T-helper 17 cell (primary cell): ENCODE measurements at regions not wholly inside any gene's neighbourhood (a gene's known extent, or its start where the extent isn't known, plus 50 kb on each side); places are given as distances from the start of the nearest gene placed in this dataset.

Source experiments
- ATAC-seq: fragments of 150-1000 bp; cut with Tn5 transposase; 2 replicates; pipeline ENCODE4 v1.10.0; 2021; ENCODE audit warnings: mild to moderate bottlenecking, moderate library complexity
- DNase-seq, 3 donors: peaks; one replicate each; pipeline versions ENCODE4 v3.0.0 to v3.0.0-alpha.2; 2020 to 2021
- H3K9me3 ChIP-seq: one replicate; pipeline ENCODE4 v1.7.0; 2013; ENCODE audit warnings: low read length, mild to moderate bottlenecking; ENCODE audit not compliant: control insufficient read depth, poor library complexity, severe bottlenecking
- H3K27ac Mint-ChIP-seq: one replicate; pipeline ENCODE4 v1.8.0; 2022; ENCODE audit warnings: mild to moderate bottlenecking, moderate library complexity, mixed read lengths
- H3K27me3 Mint-ChIP-seq: one replicate; pipeline ENCODE4 v1.8.0; 2022; ENCODE audit warnings: mixed read lengths
- H3K36me3 Mint-ChIP-seq: one replicate; pipeline ENCODE4 v1.8.0; 2022; ENCODE audit warnings: low read depth, mixed read lengths
- H3K4me1 Mint-ChIP-seq: one replicate; pipeline ENCODE4 v1.8.0; 2022; ENCODE audit warnings: mild to moderate bottlenecking, mixed read lengths
- H3K4me3 Mint-ChIP-seq: one replicate; pipeline ENCODE4 v1.8.0; 2022; ENCODE audit warnings: mild to moderate bottlenecking, moderate library complexity, mixed read lengths

- H3K4me1 Mint-ChIP-seq, result no peaks in the 10 kb centered on the region
- H3K9me3 ChIP-seq, result no peaks in the 10 kb centered on the region
- no peaks in the 10 kb centered on the region for H3K36me3 Mint-ChIP-seq
- DNase-seq (no peak), ATAC-seq (no peak)
- peaks cover 5% of the 10 kb centered on the region for H3K27me3 Mint-ChIP-seq
- no peak overlapping the region for H3K27ac Mint-ChIP-seq
- H3K4me3 Mint-ChIP-seq, result no peak overlapping the region
Observed at GRCh38 chr3:167958141-167958540, 137.6 kb downstream of the GOLIM4 start.

DNA sequence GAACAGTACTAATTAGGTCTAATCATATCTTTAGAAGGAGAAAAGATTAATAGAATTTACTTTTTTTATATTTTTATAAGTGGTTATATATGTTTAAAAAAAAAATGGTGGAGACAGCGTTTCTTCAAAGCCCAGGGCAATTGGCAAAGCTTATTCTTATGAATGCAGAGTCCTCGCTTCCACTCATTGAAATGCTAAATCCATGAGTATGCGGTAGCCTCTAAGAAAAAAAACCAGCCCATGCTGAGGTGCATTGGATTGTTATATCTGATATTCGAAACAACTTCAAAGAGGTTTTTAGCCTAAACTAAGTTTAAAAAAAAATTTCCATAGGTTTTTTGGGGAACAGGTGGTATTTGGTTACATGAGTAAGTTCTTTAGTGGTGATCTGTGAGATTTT, 142.8 kb downstream of the GOLIM4 start:
- Mint-ChIP-seq H3K27ac (no peak overlapping the region), H3K27me3 (no peaks in the 10 kb centered on the region), H3K36me3 (no peaks in the 10 kb centered on the region), H3K4me1 (no peaks in the 10 kb centered on the region), H3K4me3 (no peak overlapping the region)
- no peak for DNase-seq
- ATAC-seq, result no peak
- H3K9me3 ChIP-seq, result no peaks in the 10 kb centered on the region

GRCh38 chr3:167950212-167950611, 145.5 kb downstream of the GOLIM4 start:
- no peaks in the 10 kb centered on the region for H3K4me1 Mint-ChIP-seq
- no peak for ATAC-seq
- H3K27ac Mint-ChIP-seq, result no peak overlapping the region
- no peaks in the 10 kb centered on the region for H3K9me3 ChIP-seq
- no peak overlapping the region for H3K4me3 Mint-ChIP-seq
- no peaks in the 10 kb centered on the region for H3K27me3 Mint-ChIP-seq
- no peaks in the 10 kb centered on the region for H3K36me3 Mint-ChIP-seq
- DNase-seq, result no peak

- Mint-ChIP-seq H3K27me3 (peaks cover 24% of the 10 kb centered on the region), H3K4me3 (no peak overlapping the region), H3K36me3 (no peaks in the 10 kb centered on the region), H3K4me1 (peaks cover 3% of the 10 kb centered on the region), H3K27ac (no peak overlapping the region)
- ATAC-seq, result no peak
- no peaks in the 10 kb centered on the region for H3K9me3 ChIP-seq
- no peak for DNase-seq
Observed at GRCh38 chr3:167941234-167941995, 154.3 kb downstream of the GOLIM4 start.

DNA sequence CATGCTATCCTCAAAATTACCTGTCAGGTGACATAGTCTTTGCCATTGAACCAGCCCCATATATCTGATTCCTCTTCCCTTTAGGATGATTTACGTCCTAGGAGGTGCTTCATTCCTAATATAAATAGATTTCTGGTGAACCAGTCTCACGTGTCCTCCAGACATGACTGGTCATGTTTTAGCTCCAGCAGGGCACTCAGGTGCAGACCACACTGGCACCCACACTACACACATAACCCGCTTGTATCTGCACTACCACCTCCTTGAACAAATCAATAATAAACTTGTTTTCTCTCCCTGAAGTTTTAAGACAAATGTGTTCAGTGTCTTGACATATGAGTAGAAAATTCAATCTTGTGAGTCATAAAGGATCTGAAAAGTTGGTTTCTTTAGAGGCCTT, 155.5 kb downstream of the GOLIM4 start:
- Mint-ChIP-seq H3K27me3 (peaks cover 24% of the 10 kb centered on the region), H3K4me3 (no peak overlapping the region), H3K4me1 (peaks cover 3% of the 10 kb centered on the region), H3K27ac (no peak overlapping the region), H3K36me3 (no peaks in the 10 kb centered on the region)
- ATAC-seq, result no peak
- DNase-seq, result no peak
- no peaks in the 10 kb centered on the region for H3K9me3 ChIP-seq

- peaks cover 31% of the 10 kb centered on the region for H3K27me3 Mint-ChIP-seq
- no peak overlapping the region for H3K4me3 Mint-ChIP-seq
- ATAC-seq (no peak), DNase-seq (no peak)
- no peak overlapping the region for H3K27ac Mint-ChIP-seq
- H3K9me3 ChIP-seq, result no peaks in the 10 kb centered on the region
- no peaks in the 10 kb centered on the region for H3K36me3 Mint-ChIP-seq
- H3K4me1 Mint-ChIP-seq, result peaks cover 3% of the 10 kb centered on the region
Observed at GRCh38 chr3:167938516-167938915, 157.2 kb downstream of the GOLIM4 start.

DNA sequence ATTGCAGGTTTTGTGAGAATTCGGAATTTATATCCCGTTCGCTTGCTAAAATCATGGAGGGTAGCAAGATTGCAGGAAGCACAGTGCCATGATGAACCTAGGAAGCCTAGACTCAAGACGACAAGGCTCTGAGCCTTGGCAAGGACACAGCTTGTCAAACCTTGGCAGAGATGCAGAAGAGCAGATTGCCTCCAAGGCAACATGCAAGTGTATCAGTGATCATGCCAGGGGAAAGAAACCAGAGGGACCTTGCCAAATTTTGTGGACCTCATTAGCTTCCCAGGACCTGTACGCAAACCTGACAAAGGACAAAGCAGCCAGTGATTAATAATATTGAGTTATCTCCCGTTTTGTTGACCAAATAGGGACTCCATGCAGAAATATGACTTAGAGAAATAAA, 159.7 kb downstream of the GOLIM4 start:
- no peak for DNase-seq
- peaks cover 2% of the 10 kb centered on the region for H3K4me1 Mint-ChIP-seq

GRCh38 chr3:167930453-167930852, 165.3 kb downstream of the GOLIM4 start:
- peaks cover 29% of the 10 kb centered on the region for H3K27me3 Mint-ChIP-seq
- no peak for DNase-seq
- H3K36me3 Mint-ChIP-seq, result no peaks in the 10 kb centered on the region
- H3K4me1 Mint-ChIP-seq, result no peaks in the 10 kb centered on the region
- ATAC-seq, result no peak
- no peak overlapping the region for H3K4me3 Mint-ChIP-seq
- no peak overlapping the region for H3K27ac Mint-ChIP-seq
- peaks cover 2% of the 10 kb centered on the region for H3K9me3 ChIP-seq

More for the DNA sequence above, 159.7 kb downstream of the GOLIM4 start:
- H3K9me3 ChIP-seq, result no peaks in the 10 kb centered on the region
- no peaks in the 10 kb centered on the region for H3K36me3 Mint-ChIP-seq
- H3K27ac Mint-ChIP-seq, result no peak overlapping the region
- no peak for ATAC-seq
- H3K27me3 Mint-ChIP-seq, result peaks cover 22% of the 10 kb centered on the region
- no peak overlapping the region for H3K4me3 Mint-ChIP-seq

- H3K4me3 Mint-ChIP-seq, result no peak overlapping the region
- H3K27me3 Mint-ChIP-seq, result peaks cover 29% of the 10 kb centered on the region
- no peak for DNase-seq
- ATAC-seq, result no peak
- H3K36me3 Mint-ChIP-seq, result no peaks in the 10 kb centered on the region
- H3K4me1 Mint-ChIP-seq, result no peaks in the 10 kb centered on the region
- no peak overlapping the region for H3K27ac Mint-ChIP-seq
- H3K9me3 ChIP-seq, result peaks cover 2% of the 10 kb centered on the region
Observed at GRCh38 chr3:167929968-167930367, 165.8 kb downstream of the GOLIM4 start.

DNA sequence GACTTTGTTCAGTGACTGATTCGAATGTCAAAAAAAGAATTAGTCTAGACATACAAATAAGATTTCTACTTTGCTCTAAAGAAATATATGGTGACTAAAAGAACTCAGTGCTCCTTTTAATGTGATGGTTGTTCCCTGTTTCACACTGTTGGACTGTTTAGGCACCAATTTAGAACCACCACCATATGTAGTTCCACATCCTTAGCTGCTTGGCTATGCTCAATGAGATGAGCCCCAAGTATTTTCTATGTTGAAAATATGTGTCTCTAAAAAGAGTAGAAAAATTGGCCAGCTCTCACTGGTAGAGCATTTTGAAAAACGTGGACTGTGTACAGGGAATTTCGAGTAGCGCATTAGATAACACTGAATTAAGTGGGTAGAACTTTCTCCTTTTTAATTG, 167.3 kb downstream of the GOLIM4 start:
- no peaks in the 10 kb centered on the region for H3K4me1 Mint-ChIP-seq
- H3K9me3 ChIP-seq, result peaks cover 2% of the 10 kb centered on the region
- DNase-seq (no peak), ATAC-seq (no peak)
- H3K27ac Mint-ChIP-seq, result no peak overlapping the region
- no peak overlapping the region for H3K4me3 Mint-ChIP-seq
- peaks cover 28% of the 10 kb centered on the region for H3K27me3 Mint-ChIP-seq
- no peaks in the 10 kb centered on the region for H3K36me3 Mint-ChIP-seq

DNA sequence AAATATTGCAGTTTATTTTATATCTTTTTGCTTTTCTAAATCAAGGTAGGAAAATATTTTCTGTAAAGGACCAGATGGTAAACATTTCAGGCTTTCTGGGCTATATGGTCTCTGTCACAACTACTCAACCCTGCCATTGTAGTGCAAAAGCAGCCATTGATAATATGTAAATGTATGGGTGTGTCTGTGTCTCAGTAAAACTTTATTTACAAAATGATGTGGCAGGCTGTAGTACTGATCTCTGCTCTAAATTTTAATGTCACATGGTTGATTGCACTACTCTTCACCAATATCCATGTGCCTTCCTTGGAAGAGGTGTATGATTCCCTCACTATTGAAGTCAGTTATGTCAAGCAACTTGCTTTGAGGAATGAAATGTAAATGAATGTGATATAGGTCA, 175.0 kb downstream of the GOLIM4 start:
- DNase-seq (no peak), ATAC-seq (no peak)
- H3K4me1 Mint-ChIP-seq, result no peaks in the 10 kb centered on the region
- H3K27me3 Mint-ChIP-seq, result peaks cover 18% of the 10 kb centered on the region
- H3K4me3 Mint-ChIP-seq, result no peak overlapping the region
- H3K27ac Mint-ChIP-seq, result no peak overlapping the region
- H3K9me3 ChIP-seq, result no peaks in the 10 kb centered on the region
- no peaks in the 10 kb centered on the region for H3K36me3 Mint-ChIP-seq

- H3K27me3 Mint-ChIP-seq, result peaks cover 19% of the 10 kb centered on the region
- no peak overlapping the region for H3K4me3 Mint-ChIP-seq
- H3K4me1 Mint-ChIP-seq, result no peaks in the 10 kb centered on the region
- H3K36me3 Mint-ChIP-seq, result no peaks in the 10 kb centered on the region
- DNase-seq (no peak), ATAC-seq (no peak)
- no peak overlapping the region for H3K27ac Mint-ChIP-seq
- H3K9me3 ChIP-seq, result no peaks in the 10 kb centered on the region
Observed at GRCh38 chr3:167919590-167919989, 176.1 kb downstream of the GOLIM4 start.

DNA sequence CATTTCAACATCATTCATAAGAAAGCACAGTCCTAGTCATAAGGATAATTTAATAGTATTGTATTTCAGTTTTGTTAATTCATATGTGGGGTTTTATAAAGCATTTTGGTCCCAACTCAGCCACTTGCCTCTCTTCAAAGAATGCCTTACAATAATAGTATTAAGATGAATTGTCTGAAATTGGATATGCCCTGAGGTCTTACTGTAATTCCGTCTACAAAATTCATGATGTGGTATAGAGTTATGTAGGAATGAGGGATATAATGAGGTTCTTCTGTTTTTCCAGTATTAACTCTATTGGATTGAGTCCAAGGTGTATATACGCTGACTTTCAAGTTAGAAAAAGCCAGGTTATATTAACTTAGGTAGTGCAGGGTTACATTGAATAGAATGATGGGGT, 177.0 kb downstream of the GOLIM4 start:
- H3K4me3 Mint-ChIP-seq, result no peak overlapping the region
- ATAC-seq (no peak), DNase-seq (no peak)
- H3K4me1 Mint-ChIP-seq, result no peaks in the 10 kb centered on the region
- H3K9me3 ChIP-seq, result no peaks in the 10 kb centered on the region
- H3K27ac Mint-ChIP-seq, result no peak overlapping the region
- no peaks in the 10 kb centered on the region for H3K36me3 Mint-ChIP-seq
- H3K27me3 Mint-ChIP-seq, result peaks cover 14% of the 10 kb centered on the region

DNA sequence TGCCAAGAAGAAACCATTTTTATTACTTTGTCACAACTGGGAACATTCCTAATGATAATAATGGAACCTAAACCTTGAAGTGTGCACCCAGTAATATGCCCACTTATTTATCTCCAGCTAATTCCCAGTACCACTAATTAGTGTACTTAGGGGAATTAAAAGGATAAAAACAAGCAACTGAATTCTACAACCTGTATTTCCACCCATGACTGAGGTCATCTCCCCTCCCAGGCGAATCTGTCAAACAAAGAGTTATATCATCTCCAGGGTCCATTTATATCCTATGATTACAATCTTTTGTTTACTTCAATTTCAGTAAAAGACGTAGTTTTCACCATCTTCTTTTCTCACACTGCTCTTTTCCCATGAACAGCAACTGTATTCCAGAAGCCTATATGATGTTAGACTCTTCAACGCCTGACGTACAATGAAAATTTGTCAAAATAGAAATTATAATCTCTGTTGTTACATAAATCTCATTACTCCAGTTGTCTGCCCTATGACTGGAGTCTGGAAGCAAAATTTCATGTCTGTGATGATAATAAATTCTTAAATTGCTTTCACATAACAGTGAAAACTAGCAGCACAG, 177.6 kb downstream of the GOLIM4 start:
- Mint-ChIP-seq H3K4me1 (no peaks in the 10 kb centered on the region), H3K27me3 (peaks cover 14% of the 10 kb centered on the region)
- DNase-seq, result no peak

More for the DNA sequence above, 177.6 kb downstream of the GOLIM4 start:
- H3K27ac Mint-ChIP-seq, result no peak overlapping the region
- no peak overlapping the region for H3K4me3 Mint-ChIP-seq
- H3K36me3 Mint-ChIP-seq, result no peaks in the 10 kb centered on the region
- no peak for ATAC-seq
- H3K9me3 ChIP-seq, result no peaks in the 10 kb centered on the region
